Upper lobe of left lung (tissue), 4 donors: ENCODE measurements at regions not wholly inside any gene's neighbourhood (a gene's known extent, or its start where the extent isn't known, plus 50 kb on each side); places are given as distances from the start of the nearest gene placed in this dataset.

ENCODE experiments used
- CTCF ChIP-seq, 6 experiments: fragments of 450-650 bp in 4 of 6; fragments of 200-600 bp in 2 of 6; sonication (generic) in 2 of 6; IDR thresholded peaks; one replicate each; pipeline ENCODE4 v1.5.1; 2016 to 2019; ENCODE audit warnings: antibody characterized with exemption in 6 of 6
- POLR2A ChIP-seq, 4 donors: fragments of 450-650 bp; IDR thresholded peaks; one replicate each; pipeline ENCODE4 v1.5.1; 2016 to 2017; ENCODE audit warnings: antibody characterized with exemption in 4 of 4, mild to moderate bottlenecking in 2 of 4

GRCh38 chr2:118171546-118171945 lies 83.3 kb downstream of the INSIG2 start:
- TF ChIP-seq CTCF (IDR thresholded peaks at IDR 0.05) (no peak), POLR2A (IDR thresholded peaks at IDR 0.05) (no peak)
